HG02798 (cell line): ENCODE measurements at regions not wholly inside any gene's neighbourhood (a gene's known extent, or its start where the extent isn't known, plus 50 kb on each side); places are given as distances from the start of the nearest gene placed in this dataset.

ENCODE experiments used
- ATAC-seq: cut with Tn5 transposase; IDR thresholded peaks from one replicate; pipeline ENCODE4 v1.9.1; 2021; ENCODE audit warnings: mild to moderate bottlenecking; ENCODE audit not compliant: unreplicated experiment, poor library complexity

DNA sequence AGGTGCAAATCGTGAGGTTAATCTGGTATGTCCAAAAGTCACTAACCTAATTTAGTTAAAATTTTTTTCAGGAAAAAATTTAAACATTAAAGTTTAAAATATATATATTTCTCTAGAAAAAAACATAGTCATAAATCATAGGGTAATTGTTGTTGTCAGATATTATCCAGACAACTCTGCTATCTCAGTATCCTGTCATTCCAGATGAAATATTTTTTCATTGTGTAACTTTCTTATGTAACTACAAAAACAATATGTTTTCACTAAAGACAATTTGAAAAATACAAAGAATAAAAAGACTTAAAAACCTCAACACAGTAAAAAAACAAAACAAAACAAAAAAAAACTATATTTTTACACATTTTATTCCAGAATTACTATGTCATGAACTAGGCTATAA, 57.6 kb downstream of the TENT5A start:
- no peak for ATAC-seq

GRCh38 chr6:81694207-81694606, 58.3 kb downstream of the TENT5A start:
- ATAC-seq = no peak

DNA sequence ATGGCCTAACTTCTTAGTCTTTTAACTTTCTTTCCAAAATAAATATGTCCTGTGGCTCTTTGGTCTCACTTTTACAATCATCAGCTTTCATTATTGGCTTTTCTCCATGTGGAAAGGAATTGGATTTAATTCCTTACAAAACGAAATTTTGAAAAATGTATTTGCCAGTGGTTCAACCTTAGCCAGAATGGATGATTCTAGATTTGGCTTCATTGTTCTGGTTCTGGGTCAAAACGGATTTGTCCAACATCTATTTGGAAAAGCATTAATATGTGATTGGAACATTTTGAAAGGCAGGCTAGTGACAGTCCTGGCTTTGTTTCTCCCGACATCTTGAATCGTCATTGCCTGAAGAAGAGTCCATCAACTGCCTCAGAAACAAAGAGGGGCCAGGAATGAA, 59.2 kb downstream of the TENT5A start:
- ATAC-seq = no peak

GRCh38 chr6:81690073-81690472, 62.4 kb downstream of the TENT5A start:
- ATAC-seq = no peak

DNA sequence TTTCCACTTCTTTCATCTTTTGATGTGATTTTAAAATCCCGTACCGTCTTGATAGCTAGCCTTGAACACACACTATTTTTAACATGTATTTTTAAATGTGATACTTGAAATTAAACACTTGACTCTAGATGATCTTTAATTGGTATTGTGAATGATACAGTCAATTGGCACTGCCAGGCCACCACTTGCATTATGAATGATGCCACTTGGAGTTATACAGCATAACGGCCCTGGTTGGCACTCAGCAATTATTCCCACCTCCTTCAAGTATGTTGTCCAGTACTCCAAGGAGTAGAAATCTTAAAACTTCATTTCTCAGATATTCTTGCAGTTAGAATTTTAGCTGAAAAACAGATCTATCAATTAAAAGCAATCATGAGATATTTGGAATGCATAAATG, 62.9 kb downstream of the TENT5A start:
- no peak for ATAC-seq

- no peak for ATAC-seq
Measured at GRCh38 chr6:81683912-81684311, 68.6 kb downstream of the TENT5A start.

DNA sequence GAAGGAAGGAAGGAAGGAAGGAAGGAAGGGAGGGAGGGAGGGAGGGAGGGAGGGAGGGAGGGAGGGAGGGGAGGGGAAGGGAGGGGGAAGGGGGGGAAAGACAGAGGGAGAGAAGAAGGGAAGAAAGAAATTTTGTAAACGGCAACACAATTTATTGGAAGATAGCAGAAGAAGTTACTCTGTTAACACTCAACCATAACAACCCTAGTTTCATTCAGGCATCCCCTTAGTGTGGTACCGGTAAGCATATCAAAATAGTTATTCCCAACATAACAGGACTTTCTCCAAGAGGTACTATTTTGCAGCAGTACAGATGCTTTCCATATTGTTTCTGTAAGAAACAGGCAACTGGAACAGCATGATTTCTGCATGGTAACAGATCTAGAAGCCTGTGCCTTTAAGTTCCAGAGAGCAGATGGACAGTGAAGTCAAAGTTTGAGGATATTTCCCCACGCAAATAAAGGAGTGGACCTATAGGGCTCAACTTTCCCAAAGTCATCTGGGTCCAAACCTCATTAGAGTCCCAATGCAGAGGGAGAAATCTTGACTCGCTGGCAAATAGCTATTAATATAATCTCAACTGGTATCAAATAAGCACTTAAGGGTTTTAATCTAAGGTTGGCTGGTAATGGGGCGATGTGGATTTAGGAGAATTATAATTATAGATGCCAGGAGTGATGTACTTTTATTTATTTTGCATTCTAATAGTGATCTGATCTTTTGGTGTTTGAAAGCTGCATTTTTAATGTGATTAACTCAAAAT, 69.4 kb downstream of the TENT5A start:
- no peak for ATAC-seq

DNA sequence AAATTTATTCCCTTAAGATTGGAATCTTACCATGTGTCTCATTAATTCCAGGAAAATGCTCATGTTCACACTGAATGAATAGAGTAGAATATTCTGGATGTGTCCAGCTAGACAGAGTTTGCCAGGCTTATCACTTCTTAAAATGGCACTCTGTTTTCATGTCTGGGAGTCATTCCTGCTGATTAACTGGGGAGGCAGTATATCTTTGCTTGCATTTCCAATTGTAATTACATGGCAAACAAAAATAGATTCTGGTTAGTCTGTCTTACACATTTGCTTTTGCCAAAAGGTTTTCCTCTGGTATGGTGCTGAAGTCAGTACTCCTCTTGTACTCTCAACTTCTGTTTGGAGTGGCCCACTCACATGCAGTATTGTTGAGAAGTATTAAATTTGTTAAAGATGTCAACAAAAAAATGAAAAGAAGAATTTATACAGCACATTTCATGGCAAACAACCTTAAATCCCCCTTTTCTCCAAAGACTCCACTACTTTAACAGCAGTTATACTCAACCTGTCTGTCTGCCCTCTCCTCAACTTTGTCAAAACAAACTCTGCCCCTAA, 70.2 kb downstream of the TENT5A start:
- no peak for ATAC-seq

GRCh38 chr6:81669445-81669844, 83.0 kb downstream of the TENT5A start:
- ATAC-seq = no peak

DNA sequence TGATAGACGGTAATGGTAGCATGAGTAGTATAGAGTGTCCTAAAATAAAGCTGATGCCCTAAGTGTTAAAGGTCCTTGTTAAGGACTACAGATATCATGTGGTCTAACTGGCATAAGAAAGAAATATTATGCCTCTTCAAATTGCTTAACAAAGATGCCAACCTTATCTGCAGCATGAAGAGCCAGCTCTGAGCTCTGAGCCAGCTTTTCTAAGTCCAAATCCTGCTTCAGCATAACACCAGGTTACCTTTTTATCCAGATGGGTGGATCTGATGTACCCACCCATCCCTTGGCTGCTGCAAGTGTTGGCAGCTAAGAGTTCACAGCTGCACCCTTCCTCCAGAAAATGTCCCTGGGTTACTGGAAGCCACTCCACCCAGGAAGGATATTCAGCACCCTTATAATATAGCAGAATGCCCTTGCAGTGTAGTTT, 83.8 kb downstream of the TENT5A start:
- ATAC-seq = no peak

DNA sequence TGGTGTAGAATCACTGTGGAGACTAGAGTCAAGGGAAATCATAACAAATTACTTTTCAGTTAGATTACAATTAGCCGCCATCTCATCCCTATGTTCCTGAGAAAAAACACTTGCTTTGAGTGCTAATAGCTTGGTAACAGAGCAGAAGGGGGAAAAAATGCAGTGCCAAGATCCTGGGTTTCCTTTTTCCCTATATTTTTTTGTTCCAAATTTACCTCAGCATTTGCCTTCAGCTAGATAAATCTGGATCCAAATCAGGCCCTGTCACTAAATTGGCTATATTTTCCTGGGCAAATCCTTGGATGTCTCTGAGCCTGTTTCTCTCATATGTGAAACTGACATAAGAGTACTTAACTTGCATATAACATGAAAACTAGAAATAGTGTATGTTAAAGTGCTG, 86.0 kb downstream of the TENT5A start:
- ATAC-seq = no peak

GRCh38 chr6:81656231-81656630, 96.2 kb downstream of the TENT5A start:
- ATAC-seq = no peak

GRCh38 chr6:81655696-81656095, 96.8 kb downstream of the TENT5A start:
- ATAC-seq = no peak

GRCh38 chr6:81648502-81648901, 104.0 kb downstream of the TENT5A start:
- ATAC-seq = no peak

GRCh38 chr6:81643156-81643555, 109.3 kb downstream of the TENT5A start:
- ATAC-seq = no peak

DNA sequence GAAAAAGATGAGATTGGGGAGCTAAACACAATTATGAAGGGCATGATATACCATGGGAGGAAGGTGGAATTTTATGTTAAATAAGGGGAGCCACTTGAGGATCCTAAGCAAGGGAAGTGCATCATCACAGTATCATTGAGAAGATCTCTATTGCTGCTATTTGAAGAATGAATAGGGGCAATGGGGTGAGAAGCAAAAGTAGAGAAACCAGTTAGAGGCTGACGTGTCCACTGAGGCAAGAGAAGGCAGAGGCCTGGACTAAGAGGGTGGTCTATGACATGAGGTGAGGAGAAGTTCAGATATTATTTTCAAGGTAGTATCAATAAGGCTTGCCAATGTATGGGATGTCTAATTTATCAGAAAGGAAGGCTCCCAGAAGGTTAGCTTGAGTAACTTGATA, 111.6 kb downstream of the TENT5A start:
- ATAC-seq = no peak

DNA sequence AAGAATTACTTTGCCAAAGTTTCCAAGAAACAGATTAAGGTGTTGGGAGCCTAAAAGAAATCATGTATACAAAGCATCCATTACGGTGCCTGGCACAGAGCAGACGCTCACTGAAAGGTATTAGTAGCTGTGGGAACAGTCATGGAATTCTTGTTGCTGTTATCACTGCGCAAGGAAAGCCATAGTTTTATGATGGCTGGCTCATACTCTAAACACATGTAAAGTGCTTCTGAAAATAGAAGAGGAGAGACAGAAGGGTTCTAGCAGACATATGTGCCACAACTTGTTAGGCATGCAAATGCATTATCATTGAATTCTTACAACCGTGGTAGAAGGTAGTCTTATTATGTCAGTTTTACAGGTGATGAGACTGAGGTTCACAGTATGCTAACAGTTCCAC, 112.4 kb downstream of the TENT5A start:
- ATAC-seq = no peak

DNA sequence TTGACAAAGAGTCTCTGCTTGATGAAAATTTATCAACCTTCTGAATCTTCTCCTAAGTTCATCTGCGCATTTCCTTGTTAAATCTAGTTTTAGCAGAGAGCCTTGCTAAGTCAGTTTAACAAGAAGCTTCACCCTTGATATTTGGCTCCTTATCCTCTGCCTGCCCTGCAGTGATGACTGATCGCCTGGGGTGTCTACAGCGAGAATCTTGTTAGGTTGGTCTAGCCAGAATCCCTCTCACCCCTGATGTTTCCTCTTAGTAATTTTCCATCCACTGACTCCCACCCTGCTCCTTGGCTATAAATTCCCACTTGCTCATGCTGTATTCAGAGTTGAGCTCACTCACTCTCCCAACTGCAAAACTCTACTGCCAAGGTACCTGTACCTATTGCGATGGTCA, 114.1 kb downstream of the TENT5A start:
- ATAC-seq = no peak

- ATAC-seq = no peak
Measured at GRCh38 chr6:81636930-81637568, 115.4 kb downstream of the TENT5A start.

- ATAC-seq = no peak
Measured at GRCh38 chr6:81634155-81634880, 118.2 kb downstream of the TENT5A start.

DNA sequence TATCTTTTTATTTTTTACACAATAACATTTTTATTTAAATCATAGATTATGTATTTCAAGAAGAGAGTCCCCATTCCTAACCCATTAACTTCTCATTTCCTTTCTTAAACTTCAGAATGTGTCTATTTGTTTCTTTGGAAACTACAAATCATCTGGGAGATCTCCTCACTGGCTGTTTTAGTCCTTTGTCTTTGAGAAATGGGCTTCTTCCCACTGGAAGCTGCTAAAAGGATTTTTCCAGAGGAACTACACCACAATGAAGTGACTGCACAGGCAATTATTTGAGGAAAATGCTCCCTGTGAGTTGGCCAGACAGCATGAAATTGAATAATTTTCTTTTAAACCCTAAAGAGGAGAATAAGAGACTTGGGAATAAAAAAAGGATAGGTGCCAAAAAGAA, 119.1 kb downstream of the TENT5A start:
- no peak for ATAC-seq
